DMS114 treated with DMSO at 0.1 percent for 48 hours (cell line): ENCODE measurements at regions not wholly inside any gene's neighbourhood (a gene's known extent, or its start where the extent isn't known, plus 50 kb on each side); places are given as distances from the start of the nearest gene placed in this dataset.
A peak's percentile ranks its signal among the peaks of the same experiment; 100 is the strongest.

Source experiments
- DNase-seq: peaks from one replicate; lab custom pipeline; 2025; ENCODE audit not compliant: unreplicated experiment; lab: John Stamatoyannopoulos, UW

GRCh38 chr9:7246917-7247522, 489.2 kb downstream of the KDM4C start:
- DNase-seq: no peak

GRCh38 chr9:7245976-7246580, 488.3 kb downstream of the KDM4C start:
- no peak for DNase-seq

GRCh38 chr9:7243838-7244237, 486.1 kb downstream of the KDM4C start:
- no peak for DNase-seq

GRCh38 chr9:7242126-7242525, 484.4 kb downstream of the KDM4C start:
- no peak for DNase-seq

- no peak for DNase-seq
Measured at GRCh38 chr9:7241694-7242093, 483.9 kb downstream of the KDM4C start.

- DNase-seq: no peak
Measured at GRCh38 chr9:7240569-7241311, 483.0 kb downstream of the KDM4C start.

GRCh38 chr9:7239708-7240107, 481.9 kb downstream of the KDM4C start:
- DNase-seq: no peak

GRCh38 chr9:7238247-7238637, 480.5 kb downstream of the KDM4C start:
- no peak for DNase-seq

- no peak for DNase-seq
Measured at GRCh38 chr9:7237473-7238246, 479.9 kb downstream of the KDM4C start.

- no peak for DNase-seq
Measured at GRCh38 chr9:7236186-7236585, 478.4 kb downstream of the KDM4C start.

- DNase-seq: peak; percentile 15
Measured at GRCh38 chr9:7234144-7234543, 476.4 kb downstream of the KDM4C start.

GRCh38 chr9:7229571-7229970, 471.8 kb downstream of the KDM4C start:
- DNase-seq: no peak

- no peak for DNase-seq
Measured at GRCh38 chr9:7228726-7229125, 471.0 kb downstream of the KDM4C start.

GRCh38 chr9:7227951-7228350, 470.2 kb downstream of the KDM4C start:
- DNase-seq: no peak

GRCh38 chr9:7226007-7226640, 468.4 kb downstream of the KDM4C start:
- DNase-seq: no peak
